ENCODE measurements at regions not wholly inside any gene's neighbourhood (a gene's known extent, or its start where the extent isn't known, plus 50 kb on each side); places are given as distances from the start of the nearest gene placed in this dataset.

GRCh38 chr4:86530183-86530582, 63.9 kb upstream of the PTPN13 start:
- DNase-seq = no peak

- no peak for DNase-seq
These were observed 62.7 kb upstream of the PTPN13 start for GRCh38 chr4:86531440-86531839.

- no peak for DNase-seq
These were observed 61.3 kb upstream of the PTPN13 start for GRCh38 chr4:86532851-86533250.

GRCh38 chr4:86536151-86536550, 58.0 kb upstream of the PTPN13 start:
- no peak for DNase-seq

GRCh38 chr4:86542319-86543027, 51.6 kb upstream of the PTPN13 start:
- DNase-seq = no peak

- DNase-seq = no peak
These were observed 51.0 kb upstream of the PTPN13 start for GRCh38 chr4:86543080-86543479.

- DNase-seq = no peak
These were observed 50.4 kb upstream of the PTPN13 start for GRCh38 chr4:86543560-86544309.

- DNase-seq = peak in 1 of 2 donors; percentile 45
These were observed 49.7 kb upstream of the PTPN13 start for GRCh38 chr4:86544310-86544966.

Data from CD4-positive, alpha-beta T cell treated with Interleukin-1 beta for 1 hour (primary cell).